ENCODE measurements at regions not wholly inside any gene's neighbourhood (a gene's known extent, or its start where the extent isn't known, plus 50 kb on each side); places are given as distances from the start of the nearest gene placed in this dataset.
"Not testable (repeated sequence)": the region's sequence is repeated elsewhere in the genome, so short reads cannot be mapped to it uniquely, and the experiment has no call there.

- Histone ChIP-seq H3K9me3 (no peaks in the 10 kb centered on the region), H3K36me3 (no peaks in the 10 kb centered on the region), H3K27me3 (no peaks in the 10 kb centered on the region), H3K4me1 (no peaks in the 10 kb centered on the region), H3K27ac (no peak overlapping the region), H3K4me3 (no peak overlapping the region)
- DNase-seq (no peak), ATAC-seq (no peak)
- intact Hi-C loops (cut with DNase I): no loop called here
- no peak for TF ChIP-seq CTCF (IDR thresholded peaks at IDR 0.05)
Measured at GRCh38 chr13:81089371-81090157, 748.6 kb upstream of the SPRY2 start.

GRCh38 chr13:81080911-81081454 is 740.1 kb upstream of the SPRY2 start:
- H3K4me1 ChIP-seq: no peaks in the 10 kb centered on the region
- no peaks in the 10 kb centered on the region for H3K27me3 ChIP-seq
- H3K27ac ChIP-seq: no peak overlapping the region
- intact Hi-C loops (cut with DNase I): no loop called here
- DNase-seq (no peak), ATAC-seq (no peak)
- H3K36me3 ChIP-seq: no peaks in the 10 kb centered on the region
- TF ChIP-seq CTCF (IDR thresholded peaks at IDR 0.05): no peak
- H3K9me3 ChIP-seq: no peaks in the 10 kb centered on the region
- no peak overlapping the region for H3K4me3 ChIP-seq

- DNase-seq (no peak), ATAC-seq (no peak)
- H3K9me3 ChIP-seq: peaks cover 3% of the 10 kb centered on the region
- intact Hi-C loops (cut with DNase I): no loop called here
- H3K4me1 ChIP-seq: no peaks in the 10 kb centered on the region
- H3K27ac ChIP-seq: no peak overlapping the region
- no peaks in the 10 kb centered on the region for H3K27me3 ChIP-seq
- no peak overlapping the region for H3K4me3 ChIP-seq
- no peak for TF ChIP-seq CTCF (IDR thresholded peaks at IDR 0.05)
- no peaks in the 10 kb centered on the region for H3K36me3 ChIP-seq
Measured at GRCh38 chr13:81078048-81078447, 737.1 kb upstream of the SPRY2 start.

GRCh38 chr13:81069822-81070221 is 728.9 kb upstream of the SPRY2 start:
- H3K36me3 ChIP-seq; H3K4me3 ChIP-seq; H3K9me3 ChIP-seq; H3K27me3 ChIP-seq; H3K27ac ChIP-seq; DNase-seq; H3K4me1 ChIP-seq; ATAC-seq; intact Hi-C loops (cut with DNase I): not testable (repeated sequence)

- TF ChIP-seq CTCF (IDR thresholded peaks at IDR 0.05): no peak
- Histone ChIP-seq H3K9me3 (no peaks in the 10 kb centered on the region), H3K4me3 (no peak overlapping the region), H3K4me1 (no peaks in the 10 kb centered on the region), H3K27ac (no peak overlapping the region), H3K36me3 (no peaks in the 10 kb centered on the region), H3K27me3 (no peaks in the 10 kb centered on the region)
- DNase-seq (no peak), ATAC-seq (no peak)
- intact Hi-C loops (cut with DNase I): no loop called here
Measured at GRCh38 chr13:81058916-81059290, 718.0 kb upstream of the SPRY2 start.

- Histone ChIP-seq H3K9me3 (no peaks in the 10 kb centered on the region), H3K27me3 (no peaks in the 10 kb centered on the region), H3K36me3 (no peaks in the 10 kb centered on the region), H3K4me1 (no peaks in the 10 kb centered on the region), H3K27ac (no peak overlapping the region), H3K4me3 (no peak overlapping the region)
- TF ChIP-seq CTCF (IDR thresholded peaks at IDR 0.05): no peak
- ATAC-seq (no peak), DNase-seq (no peak)
- intact Hi-C loops (cut with DNase I): no loop called here
Measured at GRCh38 chr13:81058211-81058915, 717.4 kb upstream of the SPRY2 start.
